Glutamatergic neuron (in vitro differentiated cells): ENCODE measurements at regions not wholly inside any gene's neighbourhood (a gene's known extent, or its start where the extent isn't known, plus 50 kb on each side); places are given as distances from the start of the nearest gene placed in this dataset.

Source experiments
- DNase-seq: peaks from one replicate; pipeline ENCODE4 v3.0.0; 2022
- H3K27ac Mint-ChIP-seq: one replicate; pipeline ENCODE4 v1.8.0; 2020; ENCODE audit warnings: mild to moderate bottlenecking, mixed read lengths, inconsistent platforms; ENCODE audit not compliant: unreplicated experiment
- H3K27me3 Mint-ChIP-seq: one replicate; pipeline ENCODE4 v1.8.0; 2020; ENCODE audit warnings: mild to moderate bottlenecking, moderate library complexity, mixed read lengths, inconsistent platforms; ENCODE audit not compliant: unreplicated experiment
- H3K36me3 Mint-ChIP-seq: one replicate; pipeline ENCODE4 v1.8.0; 2020; ENCODE audit warnings: mild to moderate bottlenecking, mixed read lengths, inconsistent platforms; ENCODE audit not compliant: unreplicated experiment
- H3K4me1 Mint-ChIP-seq: one replicate; pipeline ENCODE4 v1.8.0; 2020; ENCODE audit warnings: mild to moderate bottlenecking, low read depth, mixed read lengths, inconsistent platforms; ENCODE audit not compliant: unreplicated experiment
- H3K4me3 Mint-ChIP-seq: one replicate; pipeline ENCODE4 v1.8.0; 2020; ENCODE audit warnings: mild to moderate bottlenecking, mixed read lengths, inconsistent platforms; ENCODE audit not compliant: unreplicated experiment
- H3K9me3 Mint-ChIP-seq: one replicate; pipeline ENCODE4 v1.8.0; 2020; ENCODE audit warnings: mild to moderate bottlenecking, moderate library complexity, mixed read lengths, inconsistent platforms; ENCODE audit not compliant: unreplicated experiment
- TF ChIP-seq, protein P1 (sequence below): fragments of 200-600 bp; sonication (generic); IDR thresholded peaks from one replicate; pipeline ENCODE4 v1.5.0; 2021; ENCODE audit not compliant: partially characterized antibody, unreplicated experiment

DNA sequence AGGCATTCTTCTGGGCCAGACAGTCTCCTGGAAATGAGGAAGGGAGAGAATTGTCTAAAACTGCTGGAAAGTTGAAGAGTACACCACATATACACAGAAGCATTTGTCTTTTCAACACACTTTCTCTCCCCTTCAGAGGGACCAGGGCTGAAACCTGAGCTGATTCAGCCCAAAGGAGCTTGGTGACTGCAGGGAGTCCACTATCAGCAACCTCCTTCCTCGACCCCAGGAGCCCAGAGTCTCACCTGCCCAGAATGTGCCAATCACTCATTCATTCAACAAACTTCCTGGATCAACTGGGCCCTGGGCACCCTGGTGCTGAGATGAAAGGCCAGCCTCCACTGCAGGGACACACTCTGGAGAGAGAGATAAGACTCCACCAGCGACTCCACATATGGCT lies 128.9 kb upstream of the VSTM2B start:
- Mint-ChIP-seq H3K27ac (no peak overlapping the region), H3K9me3 (peaks cover 4% of the 10 kb centered on the region), H3K4me3 (no peak overlapping the region), H3K36me3 (no peaks in the 10 kb centered on the region), H3K27me3 (peaks cover 5% of the 10 kb centered on the region), H3K4me1 (peaks cover 30% of the 10 kb centered on the region)
- TF ChIP-seq, protein P1, sequence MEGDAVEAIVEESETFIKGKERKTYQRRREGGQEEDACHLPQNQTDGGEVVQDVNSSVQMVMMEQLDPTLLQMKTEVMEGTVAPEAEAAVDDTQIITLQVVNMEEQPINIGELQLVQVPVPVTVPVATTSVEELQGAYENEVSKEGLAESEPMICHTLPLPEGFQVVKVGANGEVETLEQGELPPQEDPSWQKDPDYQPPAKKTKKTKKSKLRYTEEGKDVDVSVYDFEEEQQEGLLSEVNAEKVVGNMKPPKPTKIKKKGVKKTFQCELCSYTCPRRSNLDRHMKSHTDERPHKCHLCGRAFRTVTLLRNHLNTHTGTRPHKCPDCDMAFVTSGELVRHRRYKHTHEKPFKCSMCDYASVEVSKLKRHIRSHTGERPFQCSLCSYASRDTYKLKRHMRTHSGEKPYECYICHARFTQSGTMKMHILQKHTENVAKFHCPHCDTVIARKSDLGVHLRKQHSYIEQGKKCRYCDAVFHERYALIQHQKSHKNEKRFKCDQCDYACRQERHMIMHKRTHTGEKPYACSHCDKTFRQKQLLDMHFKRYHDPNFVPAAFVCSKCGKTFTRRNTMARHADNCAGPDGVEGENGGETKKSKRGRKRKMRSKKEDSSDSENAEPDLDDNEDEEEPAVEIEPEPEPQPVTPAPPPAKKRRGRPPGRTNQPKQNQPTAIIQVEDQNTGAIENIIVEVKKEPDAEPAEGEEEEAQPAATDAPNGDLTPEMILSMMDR = no peak
- DNase-seq = no peak

DNA sequence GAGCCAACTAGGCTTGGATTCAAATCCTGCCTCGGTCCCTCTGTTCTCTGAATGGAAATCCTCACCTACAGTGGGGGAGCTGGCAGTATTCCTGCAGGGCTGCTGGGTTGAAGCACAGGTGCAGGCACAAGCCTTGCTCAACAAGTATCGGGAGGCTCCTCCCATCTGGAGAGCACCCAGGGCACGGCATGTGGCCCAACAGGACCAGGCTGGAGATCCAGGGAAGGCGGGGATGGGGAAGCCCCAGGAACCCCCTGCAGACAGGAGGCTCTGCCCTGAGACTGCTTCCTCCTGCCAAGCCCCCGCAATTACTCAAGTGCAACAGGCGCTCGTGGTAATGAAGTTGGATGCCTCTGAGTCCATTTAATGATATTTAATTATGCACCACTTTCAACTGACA lies 128.0 kb upstream of the VSTM2B start:
- Mint-ChIP-seq H3K4me3 (no peak overlapping the region), H3K4me1 (peaks cover 30% of the 10 kb centered on the region), H3K27ac (no peak overlapping the region), H3K27me3 (peaks cover 5% of the 10 kb centered on the region), H3K9me3 (peaks cover 4% of the 10 kb centered on the region), H3K36me3 (no peaks in the 10 kb centered on the region)
- DNase-seq = no peak
- TF ChIP-seq, protein P1 = no peak

DNA sequence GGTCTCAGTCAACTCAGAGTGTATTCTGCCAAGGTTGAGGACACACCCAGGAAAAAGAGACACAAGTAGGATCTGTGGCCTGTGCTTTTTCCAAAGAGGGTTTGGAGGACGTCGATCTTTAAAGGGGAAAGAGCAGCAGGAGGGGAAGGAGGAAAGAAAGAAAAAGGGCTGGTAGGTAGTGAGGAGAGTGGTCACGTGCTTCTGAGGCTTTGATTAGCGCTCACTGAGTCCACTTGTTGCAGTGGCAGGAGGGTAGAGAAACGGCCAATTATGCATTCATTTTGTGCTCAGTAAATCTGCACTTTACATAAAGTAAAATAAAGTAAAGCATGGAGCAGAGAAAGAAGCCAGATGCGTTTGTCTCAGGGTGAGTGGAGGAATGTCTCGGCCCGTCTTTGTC lies 126.0 kb upstream of the VSTM2B start:
- Mint-ChIP-seq H3K9me3 (peaks cover 6% of the 10 kb centered on the region), H3K4me1 (peaks cover 40% of the 10 kb centered on the region)
- no peak for DNase-seq

DNA sequence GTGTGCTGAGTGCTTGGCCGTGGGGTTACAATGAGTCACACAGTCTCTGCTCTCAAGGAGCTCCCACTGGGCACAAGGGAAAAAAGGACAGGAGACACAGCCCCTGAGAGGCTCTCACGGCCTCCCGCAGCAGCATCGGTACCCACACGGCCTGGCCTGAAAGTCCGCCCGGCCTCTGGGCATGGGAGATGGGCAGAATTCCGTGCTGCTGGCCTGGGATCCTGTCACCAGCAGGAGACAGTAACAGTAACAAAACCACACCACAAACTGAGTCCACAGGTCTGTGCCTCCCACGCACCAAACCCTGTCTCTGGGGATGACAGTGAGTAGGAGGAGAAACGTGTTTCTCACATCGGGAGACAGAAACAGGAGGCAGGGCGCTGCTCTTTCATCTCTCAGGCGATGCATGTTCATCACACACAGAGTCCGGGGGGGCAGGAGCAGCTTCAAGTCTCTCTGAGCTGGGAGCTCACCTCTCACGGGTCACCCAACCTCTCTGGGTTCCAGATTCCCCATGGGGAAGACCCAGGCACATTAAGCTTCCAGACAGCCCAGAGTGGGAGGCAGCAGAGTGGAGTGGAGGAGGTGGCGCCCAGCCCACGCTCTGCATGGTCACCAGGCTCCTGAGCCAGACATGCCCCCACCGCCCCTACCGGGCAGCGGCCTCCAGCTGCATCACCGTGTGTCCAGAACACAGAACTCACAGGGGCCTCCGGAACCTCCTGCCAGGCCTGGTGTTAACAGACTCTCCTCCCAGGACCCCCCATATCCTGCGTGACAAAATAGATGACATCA lies 124.7 kb upstream of the VSTM2B start:
- no peaks in the 10 kb centered on the region for H3K36me3 Mint-ChIP-seq
- H3K9me3 Mint-ChIP-seq = peaks cover 7% of the 10 kb centered on the region
- H3K27me3 Mint-ChIP-seq = peaks cover 5% of the 10 kb centered on the region
- TF ChIP-seq, protein P1 = no peak
- DNase-seq = no peak
- no peak overlapping the region for H3K27ac Mint-ChIP-seq
- peaks cover 35% of the 10 kb centered on the region for H3K4me1 Mint-ChIP-seq
- no peak overlapping the region for H3K4me3 Mint-ChIP-seq

More for the DNA sequence above, 126.0 kb upstream of the VSTM2B start:
- Mint-ChIP-seq H3K4me3 (no peak overlapping the region), H3K27ac (no peak overlapping the region), H3K27me3 (peaks cover 3% of the 10 kb centered on the region), H3K36me3 (no peaks in the 10 kb centered on the region)
- TF ChIP-seq, protein P1 = no peak

DNA sequence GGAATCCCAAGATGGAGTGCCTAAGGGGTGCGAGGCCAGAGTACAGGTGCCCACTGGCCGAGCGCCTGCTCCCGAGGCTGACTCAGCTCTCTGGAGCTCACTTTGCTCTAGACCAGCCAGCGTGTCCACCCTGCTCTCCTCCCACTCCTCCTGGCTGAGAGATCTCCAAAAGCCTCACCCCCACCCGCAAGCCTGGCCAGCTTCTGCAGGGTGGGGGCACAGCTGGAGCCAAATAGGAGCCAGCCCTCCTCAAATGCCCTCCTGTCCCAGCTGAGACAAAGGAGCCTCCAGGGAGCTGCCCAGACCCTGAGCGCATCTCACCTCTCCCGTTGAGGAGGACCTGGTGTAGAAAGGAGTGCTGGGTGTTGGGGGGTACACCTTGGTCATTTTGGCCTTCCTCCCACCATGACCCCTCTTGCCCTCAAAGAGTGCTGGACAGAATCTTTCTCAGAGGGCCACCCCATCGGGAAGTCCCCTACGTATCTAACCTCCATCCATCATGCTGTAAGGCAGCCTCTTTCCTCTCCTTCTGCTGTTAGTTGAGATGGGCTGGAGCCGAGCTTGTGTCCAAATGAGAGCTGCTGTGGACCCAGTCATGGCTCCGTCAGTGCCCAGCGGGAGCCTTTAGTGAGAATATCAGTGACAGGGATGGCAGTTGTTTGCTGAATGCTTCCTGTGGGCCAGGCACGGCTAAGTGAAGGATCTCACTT lies 123.9 kb upstream of the VSTM2B start:
- DNase-seq = no peak
- Mint-ChIP-seq H3K36me3 (no peaks in the 10 kb centered on the region), H3K27ac (no peak overlapping the region), H3K4me3 (no peak overlapping the region), H3K4me1 (peaks cover 34% of the 10 kb centered on the region), H3K9me3 (peaks cover 10% of the 10 kb centered on the region), H3K27me3 (peaks cover 6% of the 10 kb centered on the region)
- TF ChIP-seq, protein P1 = no peak
